Left lung (tissue), 4 donors: ENCODE measurements at regions not wholly inside any gene's neighbourhood (a gene's known extent, or its start where the extent isn't known, plus 50 kb on each side); places are given as distances from the start of the nearest gene placed in this dataset.
"Not testable (repeated sequence)": the region's sequence is repeated elsewhere in the genome, so short reads cannot be mapped to it uniquely, and the experiment has no call there.

Experiments
- ATAC-seq: fragments of 200-7000 bp; cut with Tn5 transposase; one replicate; pipeline ENCODE4 v1.9.1; 2020; ENCODE audit warnings: moderate library complexity
- DNase-seq, 4 donors: peaks; one replicate each; pipeline ENCODE4 v3.0.0-alpha.2; 2013 to 2020
- H3K27ac ChIP-seq, 2 donors: fragments of 200-600 bp; sonication (generic) in 1 of 2; one replicate each; pipeline versions ENCODE4 v1.5.0 to v1.8.0; 2020 to 2021
- H3K27me3 ChIP-seq, 2 donors: fragments of 200-600 bp; sonication (generic) in 1 of 2; one replicate each; pipeline versions ENCODE4 v1.5.0 to v1.8.0; 2020 to 2021
- H3K36me3 ChIP-seq, 2 donors: fragments of 200-600 bp; sonication (generic) in 1 of 2; one replicate each; pipeline versions ENCODE4 v1.5.0 to v1.8.0; 2020 to 2021
- H3K4me1 ChIP-seq, 2 donors: fragments of 200-600 bp; one replicate each; pipeline ENCODE4 v1.8.0; 2021
- H3K4me3 ChIP-seq, 2 donors: fragments of 200-600 bp; sonication (generic) in 1 of 2; one replicate each; pipeline versions ENCODE4 v1.5.0 to v1.8.0; 2020 to 2021; ENCODE audit warnings: mild to moderate bottlenecking in 1 of 2
- H3K9me3 ChIP-seq, 2 donors: fragments of 200-600 bp; sonication (generic) in 1 of 2; one replicate each; pipeline versions ENCODE4 v1.5.0 to v1.8.0; 2020 to 2021
- CTCF ChIP-seq, 2 donors: fragments of 200-600 bp; sonication (generic) in 1 of 2; IDR thresholded peaks; one replicate each; pipeline versions ENCODE4 v1.5.0 to v1.8.0; 2021; ENCODE audit warnings: antibody characterized with exemption in 2 of 2
- intact Hi-C, 2 donors: fragments of 100-400 bp; cut with DNase I; formaldehyde crosslinking; loops; one replicate each; pipeline versions ENCODE4 v1.11.2 to v1.14.2; 2022
- donor health status: DM: no; HTN: yes; CAD: no.
- donor health status: DM: no; HTN: no; CAD: no.

- intact Hi-C loops, result no loop called here
- TF ChIP-seq CTCF (IDR thresholded peaks at IDR 0.05), result no peak
- H3K36me3 ChIP-seq, result no peaks in the 10 kb centered on the region
- DNase-seq, result no peak
- ATAC-seq, result no peak
- H3K9me3 ChIP-seq, result no peaks in the 10 kb centered on the region
- no peaks in the 10 kb centered on the region for H3K27me3 ChIP-seq
- no peak overlapping the region for H3K27ac ChIP-seq
- H3K4me3 ChIP-seq, result no peak overlapping the region
- no peaks in the 10 kb centered on the region for H3K4me1 ChIP-seq
Measured at GRCh38 chrX:10685923-10686595, 65.7 kb upstream of the MID1 start.

- H3K4me1 ChIP-seq, ATAC-seq, H3K36me3 ChIP-seq, H3K4me3 ChIP-seq, DNase-seq, H3K27ac ChIP-seq, H3K27me3 ChIP-seq, intact Hi-C loops, H3K9me3 ChIP-seq: not testable (repeated sequence)
Measured at GRCh38 chrX:10691751-10692150, 71.4 kb upstream of the MID1 start.

GRCh38 chrX:10697616-10698317, 77.4 kb upstream of the MID1 start:
- no peak overlapping the region for H3K4me3 ChIP-seq
- H3K9me3 ChIP-seq, result no peaks in the 10 kb centered on the region
- no peaks in the 10 kb centered on the region for H3K27me3 ChIP-seq
- ATAC-seq (no peak), DNase-seq (no peak)
- no peak for TF ChIP-seq CTCF (IDR thresholded peaks at IDR 0.05)
- intact Hi-C loops, result no loop called here
- no peaks in the 10 kb centered on the region for H3K36me3 ChIP-seq
- H3K27ac ChIP-seq, result no peak overlapping the region
- H3K4me1 ChIP-seq, result no peaks in the 10 kb centered on the region

- intact Hi-C loops, result no loop called here
- Histone ChIP-seq H3K4me3 (no peak overlapping the region), H3K27ac (no peak overlapping the region), H3K27me3 (no peaks in the 10 kb centered on the region), H3K4me1 (no peaks in the 10 kb centered on the region), H3K36me3 (no peaks in the 10 kb centered on the region), H3K9me3 (no peaks in the 10 kb centered on the region)
- ATAC-seq (no peak), DNase-seq (no peak)
- TF ChIP-seq CTCF (IDR thresholded peaks at IDR 0.05), result no peak
Measured at GRCh38 chrX:10698318-10698640, 77.9 kb upstream of the MID1 start.

GRCh38 chrX:10702031-10702430, 81.6 kb upstream of the MID1 start:
- no peak for ATAC-seq
- no peaks in the 10 kb centered on the region for H3K27me3 ChIP-seq

GRCh38 chrX:10706342-10706741, 86.0 kb upstream of the MID1 start:
- H3K4me1 ChIP-seq, H3K27ac ChIP-seq, H3K36me3 ChIP-seq, H3K27me3 ChIP-seq, intact Hi-C loops, DNase-seq, H3K9me3 ChIP-seq, H3K4me3 ChIP-seq, ATAC-seq: not testable (repeated sequence)

More at GRCh38 chrX:10702031-10702430, 81.6 kb upstream of the MID1 start:
- Histone ChIP-seq H3K9me3 (no peaks in the 10 kb centered on the region), H3K4me1 (no peaks in the 10 kb centered on the region), H3K27ac (no peak overlapping the region), H3K4me3 (no peak overlapping the region), H3K36me3 (no peaks in the 10 kb centered on the region)
- no peak for TF ChIP-seq CTCF (IDR thresholded peaks at IDR 0.05)
- no peak for DNase-seq
- intact Hi-C loops, result no loop called here
